ENCODE measurements at regions not wholly inside any gene's neighbourhood (a gene's known extent, or its start where the extent isn't known, plus 50 kb on each side); places are given as distances from the start of the nearest gene placed in this dataset.
A peak's percentile ranks its signal among the peaks of the same experiment; 100 is the strongest.

DNA sequence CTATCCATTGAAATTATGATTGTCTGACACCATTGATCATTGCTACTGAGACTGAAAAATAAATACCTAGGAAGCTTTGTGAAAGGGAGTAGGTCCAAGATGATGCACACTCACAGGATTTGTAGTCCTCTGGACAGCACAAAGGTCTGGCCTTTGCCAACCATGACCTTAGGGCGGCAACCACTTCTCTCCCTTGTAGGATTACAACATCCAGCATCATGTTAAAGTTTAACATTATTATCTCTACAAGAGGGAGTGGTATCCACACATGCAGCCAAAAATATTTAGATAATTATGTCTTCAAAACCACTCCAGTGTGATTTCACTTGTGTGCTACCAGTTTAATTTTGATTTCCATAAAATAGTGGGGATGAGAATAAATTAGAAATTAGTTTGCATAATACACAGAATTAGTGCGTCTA lies 51.1 kb upstream of the NHSL1 start:
- no peak for DNase-seq

DNA sequence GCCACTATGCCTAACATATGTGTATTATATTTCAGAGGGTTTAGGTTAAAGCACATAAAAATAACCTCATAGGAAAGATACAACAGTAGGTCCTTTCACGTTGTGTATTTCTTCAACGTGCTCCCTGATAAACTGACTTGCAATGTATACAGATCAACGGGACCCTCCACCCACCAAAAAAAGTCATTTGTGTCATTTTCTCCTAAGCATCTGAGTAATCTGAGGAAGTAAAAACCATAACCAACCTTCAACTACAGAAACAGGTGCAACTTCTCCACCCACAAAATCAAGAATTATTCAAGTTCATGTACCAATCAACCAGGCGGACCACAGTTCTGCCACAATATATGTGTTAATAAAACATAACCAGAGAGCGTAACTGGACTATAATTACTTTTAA lies 54.9 kb upstream of the NHSL1 start:
- no peak for DNase-seq

DNA sequence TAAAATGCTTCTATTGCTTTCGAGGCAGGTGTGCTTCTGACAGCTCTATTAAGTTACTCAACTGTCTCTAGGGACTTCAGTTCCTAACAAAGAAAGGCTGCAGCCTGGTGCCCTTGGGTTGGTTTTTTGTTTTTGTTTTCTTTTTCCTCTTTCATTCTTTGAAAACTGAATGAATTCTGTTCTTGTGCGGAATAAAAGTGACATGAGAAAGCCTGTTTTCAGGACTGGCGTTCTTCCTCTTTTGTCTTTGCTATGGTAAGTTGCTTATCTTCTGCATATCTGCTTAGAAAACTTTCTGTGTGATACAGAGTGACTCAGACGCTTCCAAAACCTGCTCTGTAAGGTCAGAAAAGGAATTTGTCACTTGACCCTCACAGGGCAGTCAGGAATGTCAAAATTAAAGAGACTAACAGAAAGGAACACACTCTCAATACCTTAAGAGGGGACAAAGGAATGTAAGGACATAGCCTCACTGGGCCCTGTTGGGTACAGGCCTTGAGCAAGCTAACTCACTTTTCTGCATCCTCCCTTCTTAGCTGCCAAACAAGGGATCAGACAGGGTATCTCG lies 56.2 kb upstream of the NHSL1 start:
- DNase-seq, result no peak

DNA sequence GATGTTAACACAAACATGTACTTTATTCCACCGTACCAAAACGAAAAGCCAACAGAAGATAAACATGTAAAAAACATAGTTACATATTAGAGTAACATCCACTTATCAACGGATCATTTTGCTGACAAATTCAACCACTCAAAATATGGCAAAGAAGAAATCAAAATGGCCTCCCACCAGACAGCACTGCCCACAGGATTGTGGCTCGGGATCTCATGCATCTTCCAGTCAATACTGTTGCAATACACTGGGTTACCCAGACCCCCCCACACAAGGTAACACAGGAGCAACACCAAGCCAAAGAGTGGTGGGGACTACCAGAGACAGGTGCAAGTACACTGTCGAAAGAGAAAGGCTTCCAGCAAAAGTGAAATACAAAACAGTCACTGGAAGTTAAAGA lies 57.9 kb upstream of the NHSL1 start:
- no peak for DNase-seq

DNA sequence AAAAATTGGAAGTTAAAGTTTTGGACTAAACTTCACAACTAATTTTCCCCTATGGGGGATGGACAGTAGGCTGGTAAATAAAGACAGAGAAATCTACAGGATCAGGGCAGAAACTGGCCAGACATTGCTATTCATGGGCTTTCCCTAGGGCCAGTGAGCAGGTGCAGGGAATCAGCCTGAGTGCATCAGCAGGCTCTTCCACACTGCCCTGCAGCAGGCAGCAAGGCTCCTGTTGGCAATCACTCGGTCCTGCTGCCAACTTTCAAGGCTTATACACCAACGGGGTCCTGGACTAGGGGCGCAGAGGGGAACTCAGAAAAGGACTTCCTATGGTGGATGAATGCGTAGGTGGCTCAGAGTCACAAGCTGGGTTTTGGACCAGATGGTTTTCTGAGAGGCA lies 59.8 kb upstream of the NHSL1 start:
- DNase-seq, result no peak

DNA sequence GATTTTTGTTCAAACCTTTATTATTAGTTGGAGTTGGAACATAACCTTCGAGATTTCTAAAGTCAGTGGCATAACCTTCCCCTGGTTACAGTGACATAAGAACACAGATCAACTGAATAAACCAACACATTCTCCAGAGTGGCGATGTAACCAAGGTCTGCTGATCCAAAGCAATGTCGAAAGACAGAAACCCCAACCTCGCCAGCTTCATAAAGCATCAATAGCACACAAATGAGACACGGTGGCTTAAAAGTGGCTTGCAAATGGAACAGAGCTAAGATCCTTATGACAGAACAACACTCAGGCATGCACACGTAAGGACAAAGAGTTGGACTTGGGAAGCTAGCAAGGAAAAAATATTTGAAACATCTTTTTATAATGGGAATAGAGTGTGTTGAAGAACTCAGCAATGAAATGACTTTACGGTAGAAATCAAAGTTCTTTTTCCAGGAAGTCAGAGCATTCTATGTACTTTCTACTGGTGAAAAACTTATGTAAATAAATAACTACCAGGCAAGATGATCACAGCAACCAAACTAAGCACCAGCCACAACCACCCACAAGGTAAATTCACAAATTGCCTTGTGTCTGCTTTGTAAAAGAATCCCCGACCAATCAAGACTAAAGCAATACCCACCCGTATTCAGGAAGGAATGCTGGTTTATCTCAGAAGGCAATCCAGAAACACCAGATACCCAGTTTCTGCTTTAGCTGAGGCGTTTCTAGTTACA lies 61.0 kb upstream of the NHSL1 start:
- DNase-seq, result no peak

DNA sequence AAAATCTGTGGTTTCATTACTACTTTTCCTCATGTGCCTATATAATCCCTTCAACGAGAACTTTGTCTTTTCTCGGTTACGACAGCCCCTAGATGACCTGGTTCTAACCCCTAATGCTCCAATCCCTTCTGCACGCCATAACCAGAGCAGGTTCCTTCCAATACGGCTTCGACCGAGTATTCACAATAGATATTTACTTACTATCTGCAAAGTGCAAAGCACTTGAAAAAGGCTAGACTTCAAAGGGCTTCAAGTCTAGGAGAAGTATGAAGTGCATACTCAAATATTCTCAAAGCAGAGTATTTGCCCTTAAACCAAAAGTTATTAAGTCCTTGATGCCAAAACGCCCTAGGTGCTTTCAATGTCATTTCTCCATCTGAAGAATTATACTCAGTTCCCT lies 63.4 kb upstream of the NHSL1 start:
- no peak for DNase-seq

DNA sequence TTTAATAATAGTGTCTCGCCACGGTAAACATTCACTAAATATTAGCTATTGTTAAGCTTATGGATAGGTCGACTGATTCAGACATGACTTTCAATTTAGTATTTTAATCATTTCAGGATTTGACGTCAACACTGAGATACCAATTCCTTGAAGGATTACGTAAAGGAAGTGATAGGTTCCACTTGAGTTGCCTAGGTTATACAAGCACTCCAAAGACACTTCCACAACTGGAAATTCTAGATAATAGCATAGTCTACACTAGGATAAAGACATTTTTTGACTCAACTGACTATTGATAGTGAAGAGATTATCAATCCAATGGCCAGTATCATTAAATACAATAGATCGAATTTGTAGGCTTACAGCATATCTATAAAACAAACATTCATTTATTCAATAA lies 63.9 kb upstream of the NHSL1 start:
- DNase-seq, result no peak

DNA sequence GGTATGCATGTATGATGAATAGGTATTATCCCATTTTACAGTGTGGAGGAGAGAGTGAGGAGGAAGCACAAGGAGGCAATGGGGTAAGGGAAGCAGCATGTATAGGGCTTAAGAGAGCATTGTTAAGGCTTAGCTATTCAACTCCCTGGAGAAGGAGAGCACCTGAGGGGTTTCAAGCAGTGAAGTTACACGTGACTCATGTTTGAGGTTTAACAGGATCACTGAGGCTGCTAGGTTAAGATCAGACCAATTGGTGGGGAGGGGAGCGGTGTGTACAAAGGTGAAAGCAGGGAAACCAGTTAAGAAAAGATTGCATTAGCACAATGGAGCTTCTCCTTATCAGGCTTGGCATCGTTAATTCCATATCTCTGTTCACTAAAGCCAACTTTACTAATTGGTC lies 64.4 kb upstream of the NHSL1 start:
- DNase-seq, result no peak

DNA sequence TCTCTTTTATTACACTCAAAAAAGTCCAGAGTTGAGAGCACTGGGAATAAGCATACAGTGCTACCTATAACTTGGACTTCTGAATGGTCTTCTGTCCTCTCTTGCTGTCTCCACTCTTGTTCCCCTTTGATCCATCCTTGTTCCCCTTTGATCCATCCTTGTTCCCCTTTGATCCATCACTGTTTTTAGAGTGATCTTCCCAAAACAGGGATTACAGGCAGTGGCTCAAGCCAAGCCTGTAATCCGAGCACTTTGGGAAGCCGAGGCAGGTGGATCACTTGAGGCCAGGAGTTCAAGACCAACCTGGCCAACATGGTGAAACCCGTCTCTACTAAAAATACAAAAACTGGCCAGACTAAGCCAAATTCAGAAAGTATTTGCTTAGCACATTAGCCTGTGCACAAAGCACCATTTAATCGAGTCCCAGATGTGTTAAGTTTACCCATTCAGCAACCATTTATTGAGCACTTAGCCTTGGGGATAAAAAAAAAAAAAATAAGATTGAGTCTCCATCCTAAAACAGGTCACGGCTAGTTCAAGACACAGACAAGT lies 65.0 kb upstream of the NHSL1 start:
- DNase-seq, result no peak

DNA sequence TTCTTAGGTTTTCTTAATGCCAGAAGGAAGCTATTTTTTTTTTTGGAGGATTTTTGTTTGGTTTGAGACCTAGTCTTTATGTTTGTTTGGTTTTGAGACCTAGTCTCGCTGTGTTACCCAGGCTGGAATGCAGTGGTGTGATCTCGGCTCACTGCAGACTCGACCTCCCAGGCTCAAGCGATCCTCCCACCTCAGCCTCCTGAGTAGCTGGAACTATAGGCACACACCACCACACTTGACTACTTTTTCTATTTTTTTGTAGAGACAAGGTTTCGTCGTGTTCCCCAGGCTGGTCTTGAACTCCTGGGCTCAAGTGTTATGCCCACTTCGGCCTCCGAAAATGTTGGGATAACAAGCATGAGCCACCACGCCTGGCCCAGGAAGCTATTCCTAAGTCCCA lies 67.8 kb upstream of the NHSL1 start:
- no peak for DNase-seq

DNA sequence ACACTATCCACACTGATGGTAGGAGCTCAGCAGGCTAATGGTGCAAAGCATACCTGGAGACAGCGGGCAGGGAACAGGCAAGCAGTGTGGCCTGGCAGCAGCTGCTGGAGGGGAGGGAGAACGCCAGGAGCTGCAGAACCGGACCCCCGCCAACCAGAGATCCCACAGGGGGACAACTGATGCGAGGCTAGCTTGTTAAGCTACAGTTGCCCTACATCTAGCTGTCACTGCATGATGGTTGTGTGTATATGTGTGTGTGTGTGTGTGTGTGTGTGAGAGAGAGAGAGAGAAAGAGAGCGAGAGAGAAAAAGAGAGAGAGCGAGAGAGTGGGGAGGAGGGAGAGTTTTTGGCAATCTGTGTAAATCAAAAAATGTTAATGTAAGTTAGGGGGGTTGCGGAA lies 69.7 kb upstream of the NHSL1 start:
- no peak for DNase-seq

DNA sequence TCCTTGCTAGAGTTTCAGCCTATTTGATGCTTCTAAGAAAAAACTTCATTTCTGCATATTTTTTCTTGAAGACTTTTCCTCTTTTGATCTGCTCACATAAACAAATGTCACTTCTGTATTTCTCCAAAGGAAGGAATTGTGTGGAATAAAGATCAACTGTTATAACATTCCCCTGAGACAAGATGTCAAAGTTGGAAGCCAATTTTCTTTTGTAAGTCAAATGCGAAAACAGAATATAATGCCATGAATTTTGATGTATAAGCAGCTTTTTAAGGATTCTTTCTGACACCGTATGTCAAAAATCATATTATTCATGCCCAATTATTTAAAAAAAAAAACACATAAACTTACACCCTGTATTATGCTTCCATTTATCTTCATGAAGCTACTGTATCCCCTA lies 70.3 kb upstream of the NHSL1 start:
- no peak for DNase-seq

DNA sequence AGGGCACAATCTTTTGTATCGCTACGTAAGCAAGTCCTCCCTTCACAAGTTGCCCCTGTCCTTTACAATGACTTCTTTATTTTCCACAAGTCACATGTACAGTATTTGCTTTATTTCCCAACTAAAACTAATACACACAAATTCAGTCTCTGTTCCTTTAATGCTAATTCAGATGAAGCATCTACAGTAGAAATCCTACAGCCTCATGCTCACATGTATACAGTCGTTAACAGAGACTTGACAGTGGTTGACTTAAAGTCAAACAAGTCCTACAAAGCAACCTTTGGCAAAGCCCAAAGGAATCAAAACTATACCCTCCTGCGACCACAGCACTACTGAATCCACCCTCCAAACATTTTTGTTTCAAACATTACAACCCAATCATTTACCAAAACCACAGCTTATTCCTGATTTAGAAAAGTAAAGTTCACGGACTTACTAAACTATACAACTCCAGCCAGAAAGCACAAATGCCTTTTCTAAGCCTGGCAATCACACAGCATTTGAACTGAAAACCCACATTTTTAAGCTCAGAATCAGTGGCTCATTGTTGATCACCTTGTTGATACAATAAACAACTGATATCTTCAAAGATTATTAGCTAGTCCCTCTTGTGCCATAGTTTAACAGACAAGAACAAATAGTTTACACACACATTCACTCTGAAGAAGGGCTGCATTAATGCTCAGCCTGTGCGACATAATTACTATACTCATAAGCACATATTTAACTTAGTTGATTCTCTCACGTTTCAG lies 70.9 kb upstream of the NHSL1 start:
- no peak for DNase-seq

DNA sequence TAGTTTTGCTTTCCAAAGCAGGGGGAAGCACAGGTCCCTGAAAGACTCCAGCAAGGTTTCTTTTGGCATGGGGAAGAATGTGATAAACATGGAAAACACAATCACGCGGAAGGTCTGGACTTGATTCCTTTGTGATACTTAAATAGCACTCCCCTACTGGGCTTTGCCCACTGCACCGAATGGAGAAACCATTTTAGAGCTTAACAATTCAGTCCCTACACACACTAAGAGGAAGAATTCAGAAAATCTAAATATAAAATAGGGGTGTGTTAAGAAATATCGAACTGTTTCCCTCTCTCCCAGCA lies 71.4 kb upstream of the NHSL1 start:
- DNase-seq, result no peak

DNA sequence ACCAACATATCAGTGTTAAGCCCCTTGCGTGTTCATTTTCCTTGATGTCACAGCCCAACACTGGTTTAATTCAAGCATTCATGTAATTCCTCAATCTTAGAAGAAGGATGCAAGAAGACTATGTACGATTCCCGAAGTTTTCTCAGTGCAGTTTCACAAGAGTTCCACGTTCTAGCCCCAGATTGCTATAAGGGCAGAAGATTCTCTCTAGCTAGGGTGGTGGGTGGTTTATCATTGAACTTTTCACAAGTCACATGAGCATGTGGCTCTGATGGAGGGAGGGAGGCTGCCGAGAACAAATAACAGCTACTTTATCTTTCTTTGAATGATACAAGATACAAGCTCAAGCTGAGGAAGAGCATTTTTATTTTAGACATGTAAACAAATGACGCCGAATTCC lies 71.9 kb upstream of the NHSL1 start:
- DNase-seq, result no peak

DNA sequence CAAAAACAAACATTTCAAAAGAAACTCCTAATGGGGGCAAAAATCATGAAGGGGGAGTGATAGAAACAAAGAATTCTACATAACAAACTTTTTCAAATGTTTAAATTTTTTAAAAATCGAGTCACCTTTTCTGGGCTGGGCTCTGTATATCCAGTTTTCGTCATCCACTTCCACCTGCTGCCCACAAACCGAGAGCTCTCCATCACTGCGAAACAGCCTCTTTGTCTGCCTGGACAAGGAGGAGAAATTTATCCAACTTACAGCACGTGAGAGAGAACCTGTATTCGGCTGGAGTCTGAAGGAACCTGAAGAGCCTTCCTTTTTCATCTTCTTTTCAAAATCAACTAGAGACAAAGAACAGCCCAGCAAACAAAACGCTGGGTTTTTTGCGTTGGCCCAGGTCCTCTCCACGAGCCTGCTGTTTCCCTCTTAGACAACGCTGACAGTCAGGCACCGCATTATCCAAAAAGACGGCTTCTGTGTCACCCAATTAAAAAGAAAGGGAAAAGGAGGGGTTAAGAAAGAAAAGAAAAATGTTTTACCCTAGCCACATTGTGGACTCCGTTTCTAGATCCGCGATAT lies 72.4 kb upstream of the NHSL1 start:
- DNase-seq, result no peak

DNA sequence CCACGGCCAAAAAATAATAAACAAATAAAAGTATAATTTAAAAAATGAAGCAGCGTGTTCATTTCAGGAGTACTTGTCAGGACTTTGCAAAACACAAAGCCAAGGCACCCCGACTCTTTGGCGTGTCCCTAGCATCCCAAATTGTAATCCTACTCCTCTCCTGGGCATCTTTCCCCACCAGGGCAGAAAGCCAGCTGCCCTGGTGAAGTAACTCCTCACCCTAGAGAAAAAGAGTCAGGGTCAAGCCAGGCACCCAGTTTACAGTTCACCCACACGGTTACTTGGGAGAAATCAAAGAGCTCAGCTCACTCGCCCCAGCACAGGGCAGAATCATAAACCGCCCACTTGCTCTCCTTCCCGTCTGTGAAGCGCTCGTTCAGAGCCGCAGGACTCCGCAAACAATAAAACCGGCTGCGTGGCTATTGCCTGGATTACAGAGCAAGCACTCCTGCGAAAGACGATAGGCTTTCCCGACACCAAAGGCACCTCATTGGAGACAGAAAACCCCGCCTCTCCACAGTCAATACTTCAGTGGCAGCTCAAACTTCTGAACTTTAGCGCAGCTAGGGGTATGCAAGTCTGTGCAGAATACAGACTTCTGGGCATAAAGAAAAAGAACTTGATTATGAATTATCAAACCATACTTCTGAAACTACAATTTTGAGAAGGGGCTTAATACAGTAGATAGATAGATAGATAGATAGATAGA lies 73.0 kb upstream of the NHSL1 start:
- DNase-seq, result peak; percentile 78

DNA sequence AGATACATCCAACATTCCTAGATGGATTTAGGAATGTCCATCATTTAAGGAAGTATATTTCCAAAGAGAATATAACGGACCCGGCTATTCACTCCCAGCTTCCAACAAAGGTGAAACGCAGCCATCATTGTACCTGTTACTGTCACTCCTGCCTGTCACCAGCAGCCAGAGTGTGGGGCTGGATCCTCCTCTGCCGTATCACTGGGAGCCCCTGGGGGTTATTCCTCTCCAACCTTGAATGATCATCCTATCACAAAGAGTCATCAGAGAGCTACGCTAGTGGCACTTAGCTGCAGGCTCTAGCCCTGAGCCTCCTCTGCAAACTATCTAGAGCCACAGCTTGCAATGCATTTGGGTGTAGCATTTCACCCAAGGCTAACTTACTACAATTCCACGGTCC lies 73.6 kb upstream of the NHSL1 start:
- DNase-seq, result no peak

DNA sequence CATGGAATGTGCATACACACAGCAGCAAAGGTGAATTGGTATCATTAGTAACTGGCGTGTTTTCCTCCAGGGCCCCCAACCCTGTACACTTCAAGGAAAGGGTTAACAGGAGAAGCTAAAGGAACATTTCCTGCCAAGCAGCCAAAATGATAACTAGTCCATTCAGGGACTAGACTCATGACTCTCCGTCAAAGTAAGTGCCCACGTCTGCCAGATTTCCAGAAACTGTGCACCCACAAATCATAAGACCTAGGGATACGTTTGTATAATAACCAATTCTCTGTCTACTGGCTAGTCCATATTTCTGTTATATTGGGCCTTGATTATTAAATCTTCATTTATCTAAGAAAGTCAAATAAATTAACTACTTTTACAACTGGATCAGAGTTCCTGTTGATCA lies 76.0 kb upstream of the NHSL1 start:
- no peak for DNase-seq

DNA sequence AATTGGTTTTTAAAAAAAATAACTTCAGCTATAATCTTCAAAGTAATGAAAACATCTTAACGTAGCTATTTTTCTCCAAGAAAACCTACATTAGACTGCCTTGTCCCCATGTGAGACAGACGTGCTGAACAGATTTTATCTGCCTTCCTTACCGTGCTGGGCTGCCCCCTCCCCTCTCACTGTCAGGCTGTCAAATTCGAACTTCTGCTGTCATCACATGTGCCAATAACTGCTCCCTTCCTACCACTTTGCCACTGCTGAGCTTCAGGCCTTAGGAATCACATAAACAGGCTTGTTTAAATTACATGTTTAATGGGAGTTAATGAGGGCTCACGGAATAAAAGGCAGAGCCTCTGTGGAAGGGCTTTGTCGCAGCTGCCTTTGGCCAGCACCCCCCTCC lies 77.0 kb upstream of the NHSL1 start:
- DNase-seq, result no peak

DNA sequence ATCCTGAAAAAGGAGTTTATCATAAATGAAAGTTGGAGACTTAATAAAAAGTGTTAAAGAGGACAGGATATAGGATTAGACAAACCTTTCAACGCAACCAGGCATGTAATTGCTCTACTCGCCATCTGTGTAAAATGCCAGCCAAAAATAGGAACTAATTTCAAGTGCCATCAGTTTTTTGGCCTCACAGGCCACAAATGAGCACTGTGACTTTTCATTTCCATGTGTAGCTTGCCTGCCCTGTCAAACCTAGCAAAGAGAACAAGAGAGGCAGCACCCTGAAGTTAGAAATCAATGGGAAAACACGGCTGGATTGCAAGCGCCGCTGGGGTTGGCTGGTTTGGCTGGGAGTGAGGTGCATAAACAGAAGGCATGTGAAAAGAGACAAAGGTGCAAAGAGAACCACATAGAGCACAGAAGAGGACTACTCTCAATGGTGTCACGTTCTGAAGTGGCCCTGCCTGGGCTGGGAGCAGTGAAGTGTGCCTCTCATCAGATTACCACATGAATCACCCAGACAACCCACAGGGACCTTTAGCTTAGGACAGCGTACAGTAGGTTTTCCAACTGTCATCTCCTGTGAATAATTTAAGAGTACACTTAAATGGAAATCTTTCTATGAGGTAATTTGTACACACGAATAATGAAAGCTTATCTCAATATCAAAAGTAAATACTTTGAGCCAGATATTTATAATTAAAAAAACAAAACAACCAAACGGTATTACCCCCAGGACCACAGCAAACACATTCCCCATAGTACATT lies 78.0 kb upstream of the NHSL1 start:
- no peak for DNase-seq

DNA sequence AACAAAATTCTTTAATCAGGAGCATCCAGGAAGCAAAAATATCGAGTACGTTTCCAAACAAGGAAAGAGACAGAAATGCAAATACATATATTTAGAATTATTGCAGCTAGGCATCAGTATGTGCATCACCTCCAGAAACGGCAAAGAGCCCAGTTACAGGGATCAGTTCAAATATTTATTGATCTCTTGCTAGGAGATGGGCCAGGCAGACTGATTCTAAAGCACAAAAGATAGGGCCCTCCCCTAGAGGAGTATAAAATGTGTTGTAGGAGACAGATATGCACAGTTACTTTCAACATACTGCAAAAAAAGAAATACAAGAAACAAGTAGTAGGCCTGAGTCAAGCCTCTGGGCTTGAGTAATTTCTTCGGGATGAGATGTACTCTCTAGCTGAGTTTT lies 80.7 kb upstream of the NHSL1 start:
- DNase-seq, result no peak

All from fibroblast of skin of right biceps (primary cell).